HCT116 (cell line): ENCODE measurements at regions not wholly inside any gene's neighbourhood (a gene's known extent, or its start where the extent isn't known, plus 50 kb on each side); places are given as distances from the start of the nearest gene placed in this dataset.

Source experiments
- ATAC-seq: fragments of 200-7000 bp; cut with Tn5 transposase; 2 replicates; pipeline ENCODE4 v1.9.1; 2020; ENCODE audit warnings: mild to moderate bottlenecking, moderate library complexity
- BruUV-seq: library from RNA; stranded (reverse); fragments of 400-500 nt; replicated peaks from 2 replicates; lab custom pipeline; 2021; lab: Mats Ljungman, UMichigan
- CTCF ChIA-PET: fragments of 300-600 bp; sonication (Branson Sonifier 250); formaldehyde crosslinking; loops from one replicate; lab custom pipeline; 2021; ENCODE audit warnings: antibody characterized with exemption; lab: Charles Lee
- POLR2A ChIA-PET: fragments of 300-600, 350-600 bp; sonication (Branson Sonifier 250); formaldehyde crosslinking; loops from one replicate; lab custom pipeline; 2021; ENCODE audit warnings: antibody characterized with exemption; lab: Charles Lee
- RAD21 ChIA-PET, 2 experiments: fragments of 300-600 bp; sonication (Branson Sonifier 250); formaldehyde crosslinking; loops; one replicate each; lab custom pipeline; 2023; ENCODE audit warnings: low total read pairs in 2 of 2; ENCODE audit not compliant: uncharacterized antibody in 2 of 2, unreplicated experiment in 2 of 2, low non-redundant PET in 1 of 2; lab: Charles Lee
- DNase-seq: peaks from one replicate; pipeline ENCODE4 v3.0.0-alpha.2; 2010; ENCODE audit warnings: low read depth, low spot score
- H2AFZ ChIP-seq: fragments of 200-600 bp; shearing (Covaris generic), sonication (generic); 2 replicates; pipeline ENCODE4 v1.6.1; 2017; ENCODE audit warnings: low read depth, mixed run types, mixed read lengths, antibody characterized with exemption, low read length; ENCODE audit not compliant: poor library complexity, severe bottlenecking
- H3K27ac ChIP-seq: 2 replicates; pipeline ENCODE4 v1.5.1; 2012; ENCODE audit warnings: low read depth, low read length
- H3K27me3 ChIP-seq: fragments of 200-600 bp; sonication (generic); 2 replicates; pipeline ENCODE4 v1.6.1; 2016; ENCODE audit warnings: mixed run types, low read length, mixed read lengths; ENCODE audit not compliant: insufficient read depth
- H3K36me3 ChIP-seq, 2 experiments: fragments of 200-500 bp in 1 of 2; fragments of 200-600 bp in 1 of 2; sonication (Bioruptor generic) in 1 of 2; sonication (generic) in 1 of 2; 2 replicates each; pipeline versions ENCODE4 v1.5.1 to v1.6.1; 2014 to 2016; ENCODE audit warnings: low read length in 2 of 2, inconsistent platforms in 1 of 2, mixed read lengths in 1 of 2, mixed run types in 1 of 2; ENCODE audit not compliant: insufficient read depth in 2 of 2, control insufficient read depth in 1 of 2
- H3K4me1 ChIP-seq, 2 experiments: fragments of 200-600 bp in 1 of 2; sonication (generic) in 1 of 2; 2 replicates each; pipeline versions ENCODE4 v1.5.1 to v1.6.1; 2012 to 2017; ENCODE audit warnings: low read length in 2 of 2, inconsistent platforms in 1 of 2, mild to moderate bottlenecking in 1 of 2, mixed read lengths in 1 of 2, mixed run types in 1 of 2, moderate library complexity in 1 of 2; ENCODE audit not compliant: insufficient read depth in 2 of 2, control insufficient read depth in 1 of 2
- H3K4me2 ChIP-seq: fragments of 200-600 bp; sonication (generic); 2 replicates; pipeline ENCODE4 v1.6.1; 2017; ENCODE audit warnings: mixed run types, low read length, mixed read lengths
- H3K4me3 ChIP-seq, 2 experiments: fragments of 200-600 bp in 1 of 2; sonication (generic) in 1 of 2; replicated peaks in 1 of 2; 2 replicates each; pipeline ENCODE4 v1.5.1; 2011 to 2016; ENCODE audit warnings: low read length in 2 of 2, control low read depth in 1 of 2, low read depth in 1 of 2, mild to moderate bottlenecking in 1 of 2, mixed read lengths in 1 of 2, mixed run types in 1 of 2
- H3K79me2 ChIP-seq: fragments of 200-600 bp; sonication (generic); 2 replicates; pipeline ENCODE4 v1.6.1; 2017; ENCODE audit warnings: mild to moderate bottlenecking, mixed run types, low read length, moderate library complexity, mixed read lengths; ENCODE audit not compliant: insufficient read depth
- H3K9ac ChIP-seq: fragments of 200-600 bp; sonication (generic); 2 replicates; pipeline ENCODE4 v1.6.1; 2016; ENCODE audit warnings: low read length, mixed read lengths
- H3K9me2 ChIP-seq: fragments of 200-600 bp; sonication (generic), shearing (Covaris generic); 2 replicates; pipeline ENCODE4 v1.6.1; 2017; ENCODE audit warnings: mixed run types, mild to moderate bottlenecking, moderate library complexity; ENCODE audit not compliant: insufficient read depth
- H3K9me3 ChIP-seq, 2 experiments: fragments of 200-500 bp in 1 of 2; fragments of 200-600 bp in 1 of 2; sonication (Bioruptor generic) in 1 of 2; sonication (generic) in 1 of 2; 2 replicates each; pipeline ENCODE4 v1.6.1; 2014 to 2017; ENCODE audit warnings: low read length in 2 of 2, mixed read lengths in 2 of 2, inconsistent platforms in 1 of 2, low read depth in 1 of 2, mild to moderate bottlenecking in 1 of 2, mixed run types in 1 of 2, moderate library complexity in 1 of 2; ENCODE audit not compliant: control insufficient read depth in 1 of 2, insufficient read depth in 1 of 2
- H4K20me1 ChIP-seq: fragments of 200-600 bp; sonication (generic), shearing (Covaris generic); 2 replicates; pipeline ENCODE4 v1.6.1; 2017; ENCODE audit warnings: mixed run types, mild to moderate bottlenecking, moderate library complexity; ENCODE audit not compliant: insufficient read depth
- CBX3 ChIP-seq: IDR thresholded peaks from 2 replicates; pipeline ENCODE4 v1.6.1; 2012; ENCODE audit warnings: low read depth
- CEBPB ChIP-seq: IDR thresholded peaks from 2 replicates; pipeline ENCODE4 v1.6.1; 2012; ENCODE audit warnings: low read depth
- EGR1 ChIP-seq: IDR thresholded peaks from 2 replicates; pipeline ENCODE4 v1.6.1; 2012; ENCODE audit warnings: low read depth
- EZH2 ChIP-seq: fragments of 200-600 bp; sonication (generic); IDR thresholded peaks from 2 replicates; pipeline ENCODE4 v1.6.1; 2017; ENCODE audit warnings: antibody characterized with exemption, mixed run types
- POLR2A ChIP-seq: IDR thresholded peaks from 2 replicates; pipeline ENCODE4 v1.7.0; 2011; ENCODE audit warnings: borderline replicate concordance; ENCODE audit not compliant: insufficient read depth, insufficient read length; ENCODE audit errors: extremely low read depth
- RAD21 ChIP-seq: IDR thresholded peaks from 2 replicates; pipeline ENCODE4 v1.6.1; 2012; ENCODE audit warnings: low read depth, mild to moderate bottlenecking
- REST ChIP-seq: IDR thresholded peaks from 2 replicates; pipeline ENCODE4 v1.6.1; 2012; ENCODE audit warnings: low read depth
- SIN3A ChIP-seq: IDR thresholded peaks from 2 replicates; pipeline ENCODE4 v1.6.1; 2012; ENCODE audit warnings: low read depth
- SP1 ChIP-seq: IDR thresholded peaks from 2 replicates; pipeline ENCODE4 v1.6.1; 2012; ENCODE audit warnings: low read depth
- TCF7L2 ChIP-seq: IDR thresholded peaks from 2 replicates; pipeline ENCODE4 v1.7.0; 2011; ENCODE audit warnings: borderline replicate concordance, inconsistent platforms; ENCODE audit not compliant: insufficient read depth, insufficient read length; ENCODE audit errors: extremely low read depth
- YY1 ChIP-seq: IDR thresholded peaks from 2 replicates; pipeline ENCODE4 v1.6.1; 2011; ENCODE audit warnings: low read length, low read depth, moderate library complexity, mild to moderate bottlenecking; ENCODE audit not compliant: insufficient replicate concordance; ENCODE audit errors: extremely low read depth
- ZFX ChIP-seq: fragments of 450-650 bp; IDR thresholded peaks from 2 replicates; pipeline ENCODE4 v1.6.1; 2017
- ZNF274 ChIP-seq: fragments of 200-500 bp; sonication (Bioruptor generic); IDR thresholded peaks from 2 replicates; pipeline ENCODE4 v1.6.1; 2014; ENCODE audit warnings: mild to moderate bottlenecking, low read depth, low read length, inconsistent platforms
- intact Hi-C: fragments of 100-400 bp; cut with micrococcal nuclease; formaldehyde crosslinking; loops from 2 replicates; pipeline ENCODE4 v1.10.0; 2022
- TF ChIP-seq, protein P1 (sequence below): IDR thresholded peaks from 2 replicates; pipeline ENCODE4 v1.6.1; 2012
- TF ChIP-seq, protein P2 (sequence below): IDR thresholded peaks from 2 replicates; pipeline ENCODE4 v1.6.1; 2012
- TF ChIP-seq, protein P3 (sequence below): IDR thresholded peaks from 2 replicates; pipeline ENCODE4 v1.6.1; 2011; ENCODE audit warnings: mild to moderate bottlenecking, low read length, moderate library complexity; ENCODE audit not compliant: insufficient replicate concordance; ENCODE audit errors: extremely low read depth

DNA sequence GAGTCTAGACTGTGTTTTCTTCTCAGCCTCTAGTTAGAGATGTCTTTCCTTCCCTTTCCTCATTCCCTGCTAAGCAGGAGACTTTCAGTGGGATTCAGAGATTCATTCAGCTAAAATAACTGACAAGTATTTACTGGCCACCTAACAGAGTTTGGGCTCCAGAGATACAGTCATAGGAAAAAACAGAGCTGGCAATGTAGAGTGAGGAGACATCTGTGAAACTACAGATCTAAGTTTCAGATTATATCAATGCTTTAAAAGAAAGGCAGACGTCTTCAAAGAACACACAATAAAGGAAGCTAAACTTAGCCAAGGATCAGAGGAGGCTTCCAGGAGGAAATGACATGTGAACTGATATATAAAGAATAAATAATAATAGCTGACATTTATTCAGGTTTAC is 355.6 kb upstream of the DDI1 start:
- intact Hi-C loops = loop anchor here (10.0 kb wide), 1 partner anchor 574 kb away; no protein-coding TSS in a partner anchor

GRCh38 chr11:103681855-103682254 is 354.6 kb upstream of the DDI1 start:
- H4K20me1 ChIP-seq = no peaks in the 10 kb centered on the region
- POLR2A ChIA-PET = no interaction called here
- no peak overlapping the region for H3K4me3 ChIP-seq
- DNase-seq = no peak
- peak; percentile 35 for ATAC-seq
- BruUV-seq = no TSS peak
- H3K79me2 ChIP-seq = no peaks in the 10 kb centered on the region
- CTCF ChIA-PET = interaction anchor here (0.9 to 3.2 kb wide), 9 partner anchors 9 to 1619 kb away, joined by 3 to 9 read pairs (median 4); no protein-coding TSS in a partner anchor
- H3K4me1 ChIP-seq = no peaks in the 10 kb centered on the region
- H3K27me3 ChIP-seq = no peaks in the 10 kb centered on the region
- no peaks in the 10 kb centered on the region for H3K9me3 ChIP-seq
- H3K9ac ChIP-seq = no peak overlapping the region
- no peaks in the 10 kb centered on the region for H3K9me2 ChIP-seq
- H3K36me3 ChIP-seq = no peaks in the 10 kb centered on the region
- intact Hi-C loops = loop anchor here (1.0 to 10.0 kb wide), 2 partner anchors 469 to 573 kb away; no protein-coding TSS in a partner anchor
- H3K4me2 ChIP-seq = no peak overlapping the region
- RAD21 ChIA-PET = no interaction called here
- H2AFZ ChIP-seq = peak overlapping the region; percentile 60
- no peak overlapping the region for H3K27ac ChIP-seq
- TF ChIP-seq ZNF274 (no peak), EGR1 (no peak), TCF7L2 (no peak), ZFX (no peak), EZH2 (no peak), CBX3 (no peak), SIN3A (no peak), CEBPB (no peak), YY1 (no peak), REST (no peak)
- TF ChIP-seq, protein P1, sequence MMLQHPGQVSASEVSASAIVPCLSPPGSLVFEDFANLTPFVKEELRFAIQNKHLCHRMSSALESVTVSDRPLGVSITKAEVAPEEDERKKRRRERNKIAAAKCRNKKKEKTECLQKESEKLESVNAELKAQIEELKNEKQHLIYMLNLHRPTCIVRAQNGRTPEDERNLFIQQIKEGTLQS = no peak
- TF ChIP-seq, protein P2, sequence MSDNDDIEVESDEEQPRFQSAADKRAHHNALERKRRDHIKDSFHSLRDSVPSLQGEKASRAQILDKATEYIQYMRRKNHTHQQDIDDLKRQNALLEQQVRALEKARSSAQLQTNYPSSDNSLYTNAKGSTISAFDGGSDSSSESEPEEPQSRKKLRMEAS = no peak
- TF ChIP-seq, protein P3, sequence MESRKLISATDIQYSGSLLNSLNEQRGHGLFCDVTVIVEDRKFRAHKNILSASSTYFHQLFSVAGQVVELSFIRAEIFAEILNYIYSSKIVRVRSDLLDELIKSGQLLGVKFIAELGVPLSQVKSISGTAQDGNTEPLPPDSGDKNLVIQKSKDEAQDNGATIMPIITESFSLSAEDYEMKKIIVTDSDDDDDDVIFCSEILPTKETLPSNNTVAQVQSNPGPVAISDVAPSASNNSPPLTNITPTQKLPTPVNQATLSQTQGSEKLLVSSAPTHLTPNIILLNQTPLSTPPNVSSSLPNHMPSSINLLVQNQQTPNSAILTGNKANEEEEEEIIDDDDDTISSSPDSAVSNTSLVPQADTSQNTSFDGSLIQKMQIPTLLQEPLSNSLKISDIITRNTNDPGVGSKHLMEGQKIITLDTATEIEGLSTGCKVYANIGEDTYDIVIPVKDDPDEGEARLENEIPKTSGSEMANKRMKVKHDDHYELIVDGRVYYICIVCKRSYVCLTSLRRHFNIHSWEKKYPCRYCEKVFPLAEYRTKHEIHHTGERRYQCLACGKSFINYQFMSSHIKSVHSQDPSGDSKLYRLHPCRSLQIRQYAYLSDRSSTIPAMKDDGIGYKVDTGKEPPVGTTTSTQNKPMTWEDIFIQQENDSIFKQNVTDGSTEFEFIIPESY = no peak

More for the DNA sequence above, 355.6 kb upstream of the DDI1 start:
- H3K36me3 ChIP-seq = no peaks in the 10 kb centered on the region
- H2AFZ ChIP-seq = no peak overlapping the region
- no peak for DNase-seq
- H3K79me2 ChIP-seq = no peaks in the 10 kb centered on the region
- H3K4me2 ChIP-seq = no peak overlapping the region
- no TSS peak for BruUV-seq
- no peaks in the 10 kb centered on the region for H4K20me1 ChIP-seq
- no peak overlapping the region for H3K4me3 ChIP-seq
- no peaks in the 10 kb centered on the region for H3K4me1 ChIP-seq
- H3K9ac ChIP-seq = no peak overlapping the region
- H3K27ac ChIP-seq = no peak overlapping the region
- no peak for ATAC-seq
- H3K9me3 ChIP-seq = no peaks in the 10 kb centered on the region
- no peaks in the 10 kb centered on the region for H3K27me3 ChIP-seq
- ChIA-PET RAD21 (no interaction called here), POLR2A (no interaction called here), CTCF (interaction anchor here (3.2 kb wide), 1 partner anchor 12 kb away, joined by 9 read pairs; no protein-coding TSS in a partner anchor)
- H3K9me2 ChIP-seq = no peaks in the 10 kb centered on the region
- TF ChIP-seq RAD21 (no peak), SP1 (no peak), POLR2A (no peak), ZNF274 (no peak), ZFX (no peak), CEBPB (no peak)
